Loucy (cell line): ENCODE measurements at regions not wholly inside any gene's neighbourhood (a gene's known extent, or its start where the extent isn't known, plus 50 kb on each side); places are given as distances from the start of the nearest gene placed in this dataset.

Source experiments
- CTCF ChIP-seq: fragments of 200-600 bp; sonication (generic); conservative IDR thresholded peaks from 2 replicates; pipeline ENCODE4 v1.5.1; 2014; ENCODE audit warnings: mild to moderate bottlenecking, antibody characterized with exemption, low read length
- EZH2phosphoT487 ChIP-seq: fragments of 200-600 bp; IDR thresholded peaks from 2 replicates; pipeline ENCODE4 v1.6.1; 2018; ENCODE audit warnings: antibody characterized with exemption, mild to moderate bottlenecking, moderate library complexity, borderline replicate concordance

DNA sequence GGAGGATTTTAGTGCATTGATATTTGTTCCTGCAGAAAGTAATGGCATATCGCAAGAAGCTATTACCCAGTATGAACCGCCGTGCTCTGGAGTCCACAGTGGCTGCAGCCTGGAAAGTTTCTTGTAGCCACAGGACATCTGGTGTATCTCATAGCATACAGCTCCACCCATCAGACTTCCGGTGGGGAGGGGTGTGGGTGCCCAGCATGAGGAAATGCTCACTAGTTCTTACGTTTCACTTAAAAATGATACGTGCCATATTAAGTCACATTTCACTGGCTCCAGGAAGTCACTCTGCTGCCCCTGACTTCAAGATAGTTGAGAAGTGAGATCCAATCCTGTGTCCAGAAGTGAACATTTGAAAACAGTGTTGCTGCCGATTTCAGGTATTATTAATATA is 990.4 kb downstream of the GBE1 start:
- TF ChIP-seq CTCF, result no peak
- TF ChIP-seq EZH2phosphoT487, result no peak
